ENCODE measurements at regions not wholly inside any gene's neighbourhood (a gene's known extent, or its start where the extent isn't known, plus 50 kb on each side); places are given as distances from the start of the nearest gene placed in this dataset.

DNA sequence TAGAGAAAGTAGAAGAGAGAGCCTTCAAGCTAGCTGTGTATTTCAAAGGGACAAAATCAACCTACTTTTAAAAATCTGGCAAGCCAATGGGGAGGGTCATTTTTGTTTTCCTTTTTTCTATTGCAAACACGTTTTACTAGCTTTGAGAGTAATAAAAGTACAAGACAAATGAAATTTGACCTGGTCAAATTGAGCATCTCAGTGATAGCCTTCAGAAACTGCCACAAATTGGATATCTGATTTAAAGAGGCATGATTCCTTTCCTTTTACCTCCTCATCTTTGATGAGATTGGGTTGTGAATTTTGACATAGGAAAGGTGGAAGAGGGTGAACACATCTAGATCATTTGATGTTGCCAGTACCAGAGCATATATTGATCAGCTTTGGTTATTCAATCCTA lies 53.6 kb upstream of the RBMS3 start:
- ATAC-seq (ENCODE audit: low read depth) (no peak), DNase-seq (no peak)
- CTCF ChIA-PET = no interaction called here
- no peaks in the 10 kb centered on the region for H3K4me1 Mint-ChIP-seq
- H3K27me3 Mint-ChIP-seq = no peaks in the 10 kb centered on the region
- no peaks in the 10 kb centered on the region for H3K36me3 Mint-ChIP-seq (ENCODE audit: low read depth)
- peaks cover 3% of the 10 kb centered on the region for H3K9me3 Mint-ChIP-seq
- no peak overlapping the region for H3K27ac Mint-ChIP-seq
- no peak overlapping the region for H3K4me3 Mint-ChIP-seq
- TF ChIP-seq, protein P1, sequence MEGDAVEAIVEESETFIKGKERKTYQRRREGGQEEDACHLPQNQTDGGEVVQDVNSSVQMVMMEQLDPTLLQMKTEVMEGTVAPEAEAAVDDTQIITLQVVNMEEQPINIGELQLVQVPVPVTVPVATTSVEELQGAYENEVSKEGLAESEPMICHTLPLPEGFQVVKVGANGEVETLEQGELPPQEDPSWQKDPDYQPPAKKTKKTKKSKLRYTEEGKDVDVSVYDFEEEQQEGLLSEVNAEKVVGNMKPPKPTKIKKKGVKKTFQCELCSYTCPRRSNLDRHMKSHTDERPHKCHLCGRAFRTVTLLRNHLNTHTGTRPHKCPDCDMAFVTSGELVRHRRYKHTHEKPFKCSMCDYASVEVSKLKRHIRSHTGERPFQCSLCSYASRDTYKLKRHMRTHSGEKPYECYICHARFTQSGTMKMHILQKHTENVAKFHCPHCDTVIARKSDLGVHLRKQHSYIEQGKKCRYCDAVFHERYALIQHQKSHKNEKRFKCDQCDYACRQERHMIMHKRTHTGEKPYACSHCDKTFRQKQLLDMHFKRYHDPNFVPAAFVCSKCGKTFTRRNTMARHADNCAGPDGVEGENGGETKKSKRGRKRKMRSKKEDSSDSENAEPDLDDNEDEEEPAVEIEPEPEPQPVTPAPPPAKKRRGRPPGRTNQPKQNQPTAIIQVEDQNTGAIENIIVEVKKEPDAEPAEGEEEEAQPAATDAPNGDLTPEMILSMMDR (IDR thresholded peaks at IDR 0.05) = no peak
- intact Hi-C loops (cut with micrococcal nuclease) = no loop called here
- POLR2A ChIA-PET = no interaction called here
